Stimulated activated naive B cell treated with anti-CD40 and anti-IgM and Interleukin-4, amounts not matched to agents 10 μg/mL and 1 μg/mL and 100 μg/mL, for 72 hours (primary cell): ENCODE measurements at regions not wholly inside any gene's neighbourhood (a gene's known extent, or its start where the extent isn't known, plus 50 kb on each side); places are given as distances from the start of the nearest gene placed in this dataset.
"Not testable (repeated sequence)": the region's sequence is repeated elsewhere in the genome, so short reads cannot be mapped to it uniquely, and the experiment has no call there.

Experiments
- ATAC-seq, 2 donors: fragments of 150-1000 bp; cut with Tn5 transposase; replicated peaks; 2 replicates each; pipeline ENCODE4 v1.10.0; 2021; ENCODE audit warnings: moderate library complexity in 1 of 2
- DNase-seq: peaks from one replicate; pipeline ENCODE4 v3.0.0; 2021
- H3K27ac Mint-ChIP-seq: one replicate; pipeline ENCODE4 v1.8.0; 2022; ENCODE audit warnings: mild to moderate bottlenecking, mixed read lengths
- H3K27me3 Mint-ChIP-seq, 2 donors: one replicate each; pipeline ENCODE4 v1.8.0; 2022; ENCODE audit warnings: mixed read lengths in 2 of 2
- H3K36me3 Mint-ChIP-seq, 2 donors: one replicate each; pipeline ENCODE4 v1.8.0; 2022; ENCODE audit warnings: mixed read lengths in 2 of 2, mild to moderate bottlenecking in 1 of 2
- H3K4me1 Mint-ChIP-seq, 2 donors: one replicate each; pipeline ENCODE4 v1.8.0; 2022; ENCODE audit warnings: mixed read lengths in 2 of 2, mild to moderate bottlenecking in 1 of 2
- H3K4me3 Mint-ChIP-seq, 2 donors: one replicate each; pipeline ENCODE4 v1.8.0; 2022; ENCODE audit warnings: mild to moderate bottlenecking in 2 of 2, mixed read lengths in 2 of 2, moderate library complexity in 1 of 2
- H3K9me3 Mint-ChIP-seq, 2 donors: one replicate each; pipeline ENCODE4 v1.8.0; 2022; ENCODE audit warnings: mixed read lengths in 2 of 2, mild to moderate bottlenecking in 1 of 2

- not testable (repeated sequence) for ATAC-seq, DNase-seq, H3K4me3 Mint-ChIP-seq, H3K27me3 Mint-ChIP-seq, H3K27ac Mint-ChIP-seq, H3K4me1 Mint-ChIP-seq
- peaks cover 58 to 79% of the 10 kb centered on the region in 2 donors for H3K9me3 Mint-ChIP-seq
- peaks cover 7 to 20% of the 10 kb centered on the region in 2 donors for H3K36me3 Mint-ChIP-seq
Observed at GRCh38 chrY:10958122-10958521, 1430.4 kb downstream of the TSPY10 start.

- Mint-ChIP-seq H3K36me3 (peaks cover 11 to 31% of the 10 kb centered on the region in 2 donors), H3K9me3 (peaks cover 54 to 89% of the 10 kb centered on the region in 2 donors), H3K4me1 (no peaks in the 10 kb centered on the region), H3K27me3 (no peaks in the 10 kb centered on the region), H3K4me3 (no peak overlapping the region), H3K27ac (no peak overlapping the region)
- DNase-seq (no peak), ATAC-seq (no peak)
Observed at GRCh38 chrY:10973422-10973821, 1445.7 kb downstream of the TSPY10 start.

- ATAC-seq: no peak
- Mint-ChIP-seq H3K9me3 (peaks cover 69 to 96% of the 10 kb centered on the region in 2 donors), H3K4me1 (no peaks in the 10 kb centered on the region), H3K27ac (no peak overlapping the region), H3K36me3 (peaks cover 16 to 32% of the 10 kb centered on the region in 2 donors), H3K27me3 (no peaks in the 10 kb centered on the region), H3K4me3 (no peak overlapping the region)
- no peak for DNase-seq
Observed at GRCh38 chrY:10986655-10987054, 1459.0 kb downstream of the TSPY10 start.

GRCh38 chrY:10987626-10988025, 1459.9 kb downstream of the TSPY10 start:
- Mint-ChIP-seq H3K4me3 (no peak overlapping the region), H3K36me3 (peaks cover 16 to 28% of the 10 kb centered on the region in 2 donors), H3K27ac (no peak overlapping the region)

GRCh38 chrY:10993955-10994354, 1466.3 kb downstream of the TSPY10 start:
- DNase-seq: no peak
- Mint-ChIP-seq H3K36me3 (peaks cover 0 to 17% of the 10 kb centered on the region in 2 donors), H3K4me1 (no peaks in the 10 kb centered on the region), H3K27ac (no peak overlapping the region), H3K9me3 (peaks cover 51 to 93% of the 10 kb centered on the region in 2 donors), H3K27me3 (no peaks in the 10 kb centered on the region), H3K4me3 (no peak overlapping the region)
- ATAC-seq: no peak

More at GRCh38 chrY:10987626-10988025, 1459.9 kb downstream of the TSPY10 start:
- no peaks in the 10 kb centered on the region for H3K4me1 Mint-ChIP-seq
- no peaks in the 10 kb centered on the region for H3K27me3 Mint-ChIP-seq
- no peak for DNase-seq
- peaks cover 71 to 96% of the 10 kb centered on the region in 2 donors for H3K9me3 Mint-ChIP-seq
- ATAC-seq: no peak

- H3K27ac Mint-ChIP-seq, H3K4me1 Mint-ChIP-seq, H3K4me3 Mint-ChIP-seq, DNase-seq, ATAC-seq, H3K27me3 Mint-ChIP-seq, H3K36me3 Mint-ChIP-seq: not testable (repeated sequence)
- peaks cover 33 to 74% of the 10 kb centered on the region in 2 donors for H3K9me3 Mint-ChIP-seq
Observed at GRCh38 chrY:10999715-11000114, 1472.0 kb downstream of the TSPY10 start.

GRCh38 chrY:11014229-11014628, 1486.5 kb downstream of the TSPY10 start:
- not testable (repeated sequence) for H3K4me1 Mint-ChIP-seq, H3K4me3 Mint-ChIP-seq, H3K27ac Mint-ChIP-seq, ATAC-seq, DNase-seq, H3K27me3 Mint-ChIP-seq
- peaks cover 5 to 12% of the 10 kb centered on the region in 2 donors for H3K36me3 Mint-ChIP-seq
- H3K9me3 Mint-ChIP-seq: peaks cover 48 to 84% of the 10 kb centered on the region in 2 donors

- Mint-ChIP-seq H3K4me1 (no peaks in the 10 kb centered on the region), H3K27me3 (no peaks in the 10 kb centered on the region), H3K4me3 (no peak overlapping the region), H3K9me3 (peaks cover 56 to 87% of the 10 kb centered on the region in 2 donors), H3K36me3 (peaks cover 3 to 5% of the 10 kb centered on the region in 2 donors), H3K27ac (no peak overlapping the region)
- DNase-seq (no peak), ATAC-seq (no peak)
Observed at GRCh38 chrY:11022734-11023133, 1495.1 kb downstream of the TSPY10 start.

GRCh38 chrY:11044234-11044883, 1516.7 kb downstream of the TSPY10 start:
- H3K27me3 Mint-ChIP-seq: no peaks in the 10 kb centered on the region
- H3K4me1 Mint-ChIP-seq: no peaks in the 10 kb centered on the region
- ATAC-seq (no peak), DNase-seq (no peak)
- H3K4me3 Mint-ChIP-seq: no peak overlapping the region
- H3K9me3 Mint-ChIP-seq: peaks cover 19 to 25% of the 10 kb centered on the region in 2 donors
- peaks cover 1 to 3% of the 10 kb centered on the region in 2 donors for H3K36me3 Mint-ChIP-seq
- no peak overlapping the region for H3K27ac Mint-ChIP-seq

- no peaks in the 10 kb centered on the region for H3K36me3 Mint-ChIP-seq
- no peak overlapping the region for H3K4me3 Mint-ChIP-seq
- H3K27ac Mint-ChIP-seq: no peak overlapping the region
- H3K27me3 Mint-ChIP-seq: no peaks in the 10 kb centered on the region
- DNase-seq: no peak
- no peaks in the 10 kb centered on the region for H3K4me1 Mint-ChIP-seq
- peaks cover 0 to 2% of the 10 kb centered on the region in 2 donors for H3K9me3 Mint-ChIP-seq
- ATAC-seq: no peak
Observed at GRCh38 chrY:11063486-11063885, 1535.8 kb downstream of the TSPY10 start.

- H3K36me3 Mint-ChIP-seq: no peaks in the 10 kb centered on the region
- H3K4me3 Mint-ChIP-seq: no peak overlapping the region
- peaks cover 0 to 2% of the 10 kb centered on the region in 2 donors for H3K9me3 Mint-ChIP-seq
- no peak overlapping the region for H3K27ac Mint-ChIP-seq
- no peak for ATAC-seq
- DNase-seq: no peak
- no peaks in the 10 kb centered on the region for H3K4me1 Mint-ChIP-seq
- H3K27me3 Mint-ChIP-seq: no peaks in the 10 kb centered on the region
Observed at GRCh38 chrY:11063960-11064359, 1536.3 kb downstream of the TSPY10 start.

GRCh38 chrY:11064376-11064775, 1536.7 kb downstream of the TSPY10 start:
- H3K4me3 Mint-ChIP-seq: no peak overlapping the region
- H3K27ac Mint-ChIP-seq: no peak overlapping the region
- ATAC-seq (no peak), DNase-seq (no peak)
- H3K9me3 Mint-ChIP-seq: peaks cover 0 to 3% of the 10 kb centered on the region in 2 donors
- H3K36me3 Mint-ChIP-seq: no peaks in the 10 kb centered on the region
- H3K27me3 Mint-ChIP-seq: no peaks in the 10 kb centered on the region
- no peaks in the 10 kb centered on the region for H3K4me1 Mint-ChIP-seq

- Mint-ChIP-seq H3K9me3 (peaks cover 0 to 8% of the 10 kb centered on the region in 2 donors), H3K27ac (no peak overlapping the region), H3K36me3 (no peaks in the 10 kb centered on the region), H3K4me3 (no peak overlapping the region), H3K27me3 (no peaks in the 10 kb centered on the region), H3K4me1 (no peaks in the 10 kb centered on the region)
- no peak for DNase-seq
- ATAC-seq: no peak
Observed at GRCh38 chrY:11069271-11069670, 1541.6 kb downstream of the TSPY10 start.

- H3K36me3 Mint-ChIP-seq: no peaks in the 10 kb centered on the region
- peaks cover 0 to 8% of the 10 kb centered on the region in 2 donors for H3K9me3 Mint-ChIP-seq
- H3K27me3 Mint-ChIP-seq: no peaks in the 10 kb centered on the region
- no peak for ATAC-seq
- DNase-seq: no peak
- no peaks in the 10 kb centered on the region for H3K4me1 Mint-ChIP-seq
- H3K27ac Mint-ChIP-seq: no peak overlapping the region
- H3K4me3 Mint-ChIP-seq: no peak overlapping the region
Observed at GRCh38 chrY:11070250-11071113, 1542.8 kb downstream of the TSPY10 start.

GRCh38 chrY:11085801-11086200, 1558.1 kb downstream of the TSPY10 start:
- H3K9me3 Mint-ChIP-seq, H3K4me3 Mint-ChIP-seq, ATAC-seq: not testable (repeated sequence)

More at GRCh38 chrY:11085801-11086200, 1558.1 kb downstream of the TSPY10 start:
- DNase-seq, H3K27me3 Mint-ChIP-seq, H3K27ac Mint-ChIP-seq, H3K4me1 Mint-ChIP-seq, H3K36me3 Mint-ChIP-seq: not testable (repeated sequence)
